ENCODE measurements at regions not wholly inside any gene's neighbourhood (a gene's known extent, or its start where the extent isn't known, plus 50 kb on each side); places are given as distances from the start of the nearest gene placed in this dataset.

- H3K27ac ChIP-seq (ENCODE audit: low read depth in 1 of 2, low read length in 2 of 2): no peak overlapping the region
- no peaks in the 10 kb centered on the region for H3K4me1 ChIP-seq (ENCODE audit: control insufficient read depth in 4 of 4, insufficient read depth in 4 of 4, low read length in 3 of 4)
Observed at GRCh38 chr2:19078709-19079108, 279.7 kb downstream of the OSR1 start.

More at GRCh38 chr2:19078709-19079108, 279.7 kb downstream of the OSR1 start:
- no peak for DNase-seq (ENCODE audit: low spot score)
- Histone ChIP-seq H3K9me3 (ENCODE audit: control insufficient read depth in 4 of 4, low read length in 3 of 4) (no peaks in the 10 kb centered on the region), H3K4me3 (ENCODE audit: low read depth in 1 of 3, low read length in 3 of 3) (no peak overlapping the region), H3K36me3 (ENCODE audit: control insufficient read depth in 4 of 4, insufficient read depth in 3 of 4, low read depth in 1 of 4, low read length in 3 of 4) (no peaks in the 10 kb centered on the region), H3K27me3 (ENCODE audit: control insufficient read depth in 4 of 4, insufficient read depth in 4 of 4, low read length in 3 of 4) (no peaks in the 10 kb centered on the region), H3K9ac (ENCODE audit: low read depth in 1 of 2, low read length in 2 of 2) (no peak overlapping the region)
- TF ChIP-seq RAD21 (IDR thresholded peaks at IDR 0.05) (no peak), RXRA (IDR thresholded peaks at IDR 0.05) (no peak), EGR1 (IDR thresholded peaks at IDR 0.05; ENCODE audit: low read depth in 2 of 2) (no peak), FOXA2 (IDR thresholded peaks at IDR 0.05) (no peak), TAF1 (conservative IDR thresholded peaks at IDR 0.05) (no peak), CTCF (IDR thresholded peaks at IDR 0.05; ENCODE audit: low read depth, low read length, missing input control) (no peak), REST (IDR thresholded peaks at IDR 0.05) (no peak), JUND (IDR thresholded peaks at IDR 0.05) (no peak), GABPA (IDR thresholded peaks at IDR 0.05 in 1 of 2, conservative IDR thresholded peaks at IDR 0.05 in 1 of 2) (no peak), FOXA1 (IDR thresholded peaks at IDR 0.05) (no peak), YY1 (IDR thresholded peaks at IDR 0.05) (no peak), NR2F2 (IDR thresholded peaks at IDR 0.05) (no peak)
- TF ChIP-seq, protein P1, sequence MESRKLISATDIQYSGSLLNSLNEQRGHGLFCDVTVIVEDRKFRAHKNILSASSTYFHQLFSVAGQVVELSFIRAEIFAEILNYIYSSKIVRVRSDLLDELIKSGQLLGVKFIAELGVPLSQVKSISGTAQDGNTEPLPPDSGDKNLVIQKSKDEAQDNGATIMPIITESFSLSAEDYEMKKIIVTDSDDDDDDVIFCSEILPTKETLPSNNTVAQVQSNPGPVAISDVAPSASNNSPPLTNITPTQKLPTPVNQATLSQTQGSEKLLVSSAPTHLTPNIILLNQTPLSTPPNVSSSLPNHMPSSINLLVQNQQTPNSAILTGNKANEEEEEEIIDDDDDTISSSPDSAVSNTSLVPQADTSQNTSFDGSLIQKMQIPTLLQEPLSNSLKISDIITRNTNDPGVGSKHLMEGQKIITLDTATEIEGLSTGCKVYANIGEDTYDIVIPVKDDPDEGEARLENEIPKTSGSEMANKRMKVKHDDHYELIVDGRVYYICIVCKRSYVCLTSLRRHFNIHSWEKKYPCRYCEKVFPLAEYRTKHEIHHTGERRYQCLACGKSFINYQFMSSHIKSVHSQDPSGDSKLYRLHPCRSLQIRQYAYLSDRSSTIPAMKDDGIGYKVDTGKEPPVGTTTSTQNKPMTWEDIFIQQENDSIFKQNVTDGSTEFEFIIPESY (IDR thresholded peaks at IDR 0.05): no peak
- TF ChIP-seq, protein P2, sequence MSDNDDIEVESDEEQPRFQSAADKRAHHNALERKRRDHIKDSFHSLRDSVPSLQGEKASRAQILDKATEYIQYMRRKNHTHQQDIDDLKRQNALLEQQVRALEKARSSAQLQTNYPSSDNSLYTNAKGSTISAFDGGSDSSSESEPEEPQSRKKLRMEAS (IDR thresholded peaks at IDR 0.05): no peak
- TF ChIP-seq, protein P3, sequence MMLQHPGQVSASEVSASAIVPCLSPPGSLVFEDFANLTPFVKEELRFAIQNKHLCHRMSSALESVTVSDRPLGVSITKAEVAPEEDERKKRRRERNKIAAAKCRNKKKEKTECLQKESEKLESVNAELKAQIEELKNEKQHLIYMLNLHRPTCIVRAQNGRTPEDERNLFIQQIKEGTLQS (IDR thresholded peaks at IDR 0.05): no peak

All from liver (tissue), 7 donors.